Cardiac fibroblast (primary cell): ENCODE measurements at regions not wholly inside any gene's neighbourhood (a gene's known extent, or its start where the extent isn't known, plus 50 kb on each side); places are given as distances from the start of the nearest gene placed in this dataset.

Experiments
- DNase-seq, 2 donors: peaks; one replicate each; pipeline versions ENCODE4 v3.0.0 to v3.0.0-alpha.2; 2010; ENCODE audit warnings: low read depth in 2 of 2
- H3K4me3 ChIP-seq, 2 donors: replicated peaks in 1 of 2; 1 replicate in 1 of 2; 2 replicates in 1 of 2; pipeline ENCODE4 v1.5.1; 2011; ENCODE audit warnings: low read depth in 2 of 2, low read length in 2 of 2, mild to moderate bottlenecking in 2 of 2, moderate library complexity in 1 of 2
- CTCF ChIP-seq: IDR thresholded peaks from one replicate; pipeline ENCODE4 v1.5.1; 2011; ENCODE audit warnings: low read depth, mild to moderate bottlenecking, low read length, inconsistent platforms

- no peak overlapping the region for H3K4me3 ChIP-seq
- TF ChIP-seq CTCF: no peak
- no peak for DNase-seq
These were observed 1475.4 kb downstream of the BRD1 start for GRCh38 chr22:48352086-48352911.

GRCh38 chr22:48351376-48352085, 1476.1 kb downstream of the BRD1 start:
- no peak overlapping the region for H3K4me3 ChIP-seq
- DNase-seq: no peak
- no peak for TF ChIP-seq CTCF

GRCh38 chr22:48350456-48350855, 1477.2 kb downstream of the BRD1 start:
- DNase-seq: no peak
- no peak overlapping the region for H3K4me3 ChIP-seq
- no peak for TF ChIP-seq CTCF

GRCh38 chr22:48348855-48349254, 1478.8 kb downstream of the BRD1 start:
- H3K4me3 ChIP-seq: no peak overlapping the region
- DNase-seq: no peak
- no peak for TF ChIP-seq CTCF

- DNase-seq: no peak
- TF ChIP-seq CTCF: no peak
- H3K4me3 ChIP-seq: no peak overlapping the region
These were observed 1480.4 kb downstream of the BRD1 start for GRCh38 chr22:48347311-48347710.

- no peak for TF ChIP-seq CTCF
- DNase-seq: no peak
These were observed 1480.8 kb downstream of the BRD1 start for GRCh38 chr22:48346911-48347310.

More at GRCh38 chr22:48346911-48347310, 1480.8 kb downstream of the BRD1 start:
- no peak overlapping the region for H3K4me3 ChIP-seq
